ENCODE measurements at regions not wholly inside any gene's neighbourhood (a gene's known extent, or its start where the extent isn't known, plus 50 kb on each side); places are given as distances from the start of the nearest gene placed in this dataset.
"Not testable (repeated sequence)": the region's sequence is repeated elsewhere in the genome, so short reads cannot be mapped to it uniquely, and the experiment has no call there.

DNA sequence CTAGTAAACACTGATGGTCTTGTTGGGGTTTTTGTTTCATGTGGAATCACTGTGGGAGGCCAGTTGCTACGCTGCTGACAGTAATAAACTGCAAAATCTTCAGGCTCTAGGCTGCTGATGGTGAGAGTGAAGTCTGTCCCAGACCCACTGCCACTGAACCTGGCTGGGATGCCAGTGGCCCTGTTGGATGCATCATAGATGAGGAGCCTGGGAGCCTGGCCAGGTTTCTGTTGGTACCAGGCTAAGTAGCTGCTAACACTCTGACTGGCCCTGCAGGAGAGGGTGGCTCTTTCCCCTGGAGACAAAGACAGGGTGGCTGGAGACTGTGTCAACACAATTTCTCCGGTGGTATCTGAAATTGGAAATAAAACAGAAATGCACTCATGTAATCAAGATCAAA, 335.6 kb downstream of the RPIA start:
- not testable (repeated sequence) for H3K27me3 ChIP-seq (ENCODE audit: control insufficient read depth, low read length); H3K79me2 ChIP-seq (ENCODE audit: control insufficient read depth, low read length); H3K4me3 ChIP-seq (ENCODE audit: low read length); H3K9me2 ChIP-seq (replicated peaks; ENCODE audit: control insufficient read depth, low read length); H3K36me3 ChIP-seq (ENCODE audit: control insufficient read depth, low read length); H4K20me1 ChIP-seq (ENCODE audit: control insufficient read depth, insufficient read depth, low read depth, low read length); H3K4me1 ChIP-seq (ENCODE audit: control insufficient read depth, low read length); H3F3A ChIP-seq (ENCODE audit: control insufficient read depth, insufficient read depth); H3K27ac ChIP-seq (ENCODE audit: low read depth, low read length); H3K9me3 ChIP-seq (ENCODE audit: control insufficient read depth, insufficient read depth, low read length); H3K4me2 ChIP-seq (ENCODE audit: low read length)

- H3K9me3 ChIP-seq (ENCODE audit: control insufficient read depth, insufficient read depth, low read length); H3K9me2 ChIP-seq (replicated peaks; ENCODE audit: control insufficient read depth, low read length); H3F3A ChIP-seq (ENCODE audit: control insufficient read depth, insufficient read depth); H3K4me1 ChIP-seq (ENCODE audit: control insufficient read depth, low read length); H3K4me3 ChIP-seq (ENCODE audit: low read length); H3K4me2 ChIP-seq (ENCODE audit: low read length); H3K79me2 ChIP-seq (ENCODE audit: control insufficient read depth, low read length); H4K20me1 ChIP-seq (ENCODE audit: control insufficient read depth, insufficient read depth, low read depth, low read length); H3K36me3 ChIP-seq (ENCODE audit: control insufficient read depth, low read length); H3K27me3 ChIP-seq (ENCODE audit: control insufficient read depth, low read length); H3K27ac ChIP-seq (ENCODE audit: low read depth, low read length): not testable (repeated sequence)
Measured at GRCh38 chr2:89027536-89027935, 336.1 kb downstream of the RPIA start.

DNA sequence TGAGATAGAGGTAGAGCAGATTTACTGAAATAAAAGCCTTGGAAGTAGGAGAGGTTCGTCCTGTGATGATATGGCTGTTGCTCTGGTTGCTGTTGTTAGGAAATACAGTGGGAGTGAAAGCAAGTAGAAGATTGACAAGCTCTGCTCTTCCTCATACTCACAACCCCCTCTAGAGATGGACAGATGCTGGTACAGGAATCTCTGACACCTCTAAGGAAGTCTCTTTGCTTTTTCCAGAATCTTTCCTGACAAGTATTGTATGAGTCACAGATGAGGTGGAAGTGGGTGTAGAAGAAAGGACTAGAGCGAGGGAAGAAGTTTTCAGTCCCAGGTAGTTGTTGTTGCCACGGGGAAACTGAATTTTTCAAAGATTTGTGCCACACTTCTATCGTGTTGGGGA, 337.8 kb downstream of the RPIA start:
- H3K4me2 ChIP-seq (ENCODE audit: low read length); H3K9me2 ChIP-seq (replicated peaks; ENCODE audit: control insufficient read depth, low read length); H3K36me3 ChIP-seq (ENCODE audit: control insufficient read depth, low read length); H3K79me2 ChIP-seq (ENCODE audit: control insufficient read depth, low read length); H3F3A ChIP-seq (ENCODE audit: control insufficient read depth, insufficient read depth); H3K4me1 ChIP-seq (ENCODE audit: control insufficient read depth, low read length); H4K20me1 ChIP-seq (ENCODE audit: control insufficient read depth, insufficient read depth, low read depth, low read length); H3K27ac ChIP-seq (ENCODE audit: low read depth, low read length); H3K27me3 ChIP-seq (ENCODE audit: control insufficient read depth, low read length); H3K9me3 ChIP-seq (ENCODE audit: control insufficient read depth, insufficient read depth, low read length); H3K4me3 ChIP-seq (ENCODE audit: low read length): not testable (repeated sequence)

- H3K9me3 ChIP-seq (ENCODE audit: control insufficient read depth, insufficient read depth, low read length); H3K27me3 ChIP-seq (ENCODE audit: control insufficient read depth, low read length); H3K9me2 ChIP-seq (replicated peaks; ENCODE audit: control insufficient read depth, low read length); H3K36me3 ChIP-seq (ENCODE audit: control insufficient read depth, low read length); H3K79me2 ChIP-seq (ENCODE audit: control insufficient read depth, low read length); H3K4me2 ChIP-seq (ENCODE audit: low read length); H3K4me1 ChIP-seq (ENCODE audit: control insufficient read depth, low read length); H4K20me1 ChIP-seq (ENCODE audit: control insufficient read depth, insufficient read depth, low read depth, low read length); H3K4me3 ChIP-seq (ENCODE audit: low read length); H3K27ac ChIP-seq (ENCODE audit: low read depth, low read length); H3F3A ChIP-seq (ENCODE audit: control insufficient read depth, insufficient read depth): not testable (repeated sequence)
Measured at GRCh38 chr2:89048138-89049066, 356.9 kb downstream of the RPIA start.

- H3K9me3 ChIP-seq (ENCODE audit: control insufficient read depth, insufficient read depth, low read length); H3K4me3 ChIP-seq (ENCODE audit: low read length); H3F3A ChIP-seq (ENCODE audit: control insufficient read depth, insufficient read depth); H3K79me2 ChIP-seq (ENCODE audit: control insufficient read depth, low read length); H3K36me3 ChIP-seq (ENCODE audit: control insufficient read depth, low read length); H3K9me2 ChIP-seq (replicated peaks; ENCODE audit: control insufficient read depth, low read length); H4K20me1 ChIP-seq (ENCODE audit: control insufficient read depth, insufficient read depth, low read depth, low read length); H3K27ac ChIP-seq (ENCODE audit: low read depth, low read length); H3K4me1 ChIP-seq (ENCODE audit: control insufficient read depth, low read length); H3K27me3 ChIP-seq (ENCODE audit: control insufficient read depth, low read length); H3K4me2 ChIP-seq (ENCODE audit: low read length): not testable (repeated sequence)
Measured at GRCh38 chr2:89058616-89059015, 367.1 kb downstream of the RPIA start.

GRCh38 chr2:89061174-89061573, 369.7 kb downstream of the RPIA start:
- H3K9me2 ChIP-seq (replicated peaks; ENCODE audit: control insufficient read depth, low read length); H3K79me2 ChIP-seq (ENCODE audit: control insufficient read depth, low read length); H3K4me3 ChIP-seq (ENCODE audit: low read length); H3K4me1 ChIP-seq (ENCODE audit: control insufficient read depth, low read length); H3K27me3 ChIP-seq (ENCODE audit: control insufficient read depth, low read length); H3K9me3 ChIP-seq (ENCODE audit: control insufficient read depth, insufficient read depth, low read length); H3K27ac ChIP-seq (ENCODE audit: low read depth, low read length); H4K20me1 ChIP-seq (ENCODE audit: control insufficient read depth, insufficient read depth, low read depth, low read length); H3K36me3 ChIP-seq (ENCODE audit: control insufficient read depth, low read length); H3K4me2 ChIP-seq (ENCODE audit: low read length); H3F3A ChIP-seq (ENCODE audit: control insufficient read depth, insufficient read depth): not testable (repeated sequence)

- H3K9me2 ChIP-seq (replicated peaks; ENCODE audit: control insufficient read depth, low read length); H3K4me1 ChIP-seq (ENCODE audit: control insufficient read depth, low read length); H3K4me3 ChIP-seq (ENCODE audit: low read length); H3K36me3 ChIP-seq (ENCODE audit: control insufficient read depth, low read length); H3K27ac ChIP-seq (ENCODE audit: low read depth, low read length); H4K20me1 ChIP-seq (ENCODE audit: control insufficient read depth, insufficient read depth, low read depth, low read length); H3K4me2 ChIP-seq (ENCODE audit: low read length); H3K9me3 ChIP-seq (ENCODE audit: control insufficient read depth, insufficient read depth, low read length); H3F3A ChIP-seq (ENCODE audit: control insufficient read depth, insufficient read depth); H3K79me2 ChIP-seq (ENCODE audit: control insufficient read depth, low read length); H3K27me3 ChIP-seq (ENCODE audit: control insufficient read depth, low read length): not testable (repeated sequence)
Measured at GRCh38 chr2:89076771-89077170, 385.3 kb downstream of the RPIA start.

DNA sequence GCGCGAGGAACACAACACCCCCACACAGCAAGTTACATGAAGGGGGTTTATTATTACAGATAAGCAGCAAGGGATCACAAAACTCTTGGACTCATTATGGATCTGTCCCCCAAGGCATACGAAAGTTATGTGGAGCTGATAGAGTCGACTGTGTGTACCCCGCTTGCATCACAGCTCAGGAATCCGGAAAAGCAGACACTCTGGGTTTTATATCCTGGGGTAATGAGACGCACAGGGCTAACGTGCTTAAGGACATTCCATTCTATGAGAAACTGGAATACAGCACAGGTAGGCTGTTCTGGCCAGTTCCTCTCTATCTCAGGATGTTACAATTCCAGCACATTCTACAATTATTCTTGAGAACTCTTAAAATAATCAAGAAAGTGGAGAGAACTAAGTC, 401.4 kb downstream of the RPIA start:
- not testable (repeated sequence) for H3K4me2 ChIP-seq (ENCODE audit: low read length); H3K27ac ChIP-seq (ENCODE audit: low read depth, low read length); H3K79me2 ChIP-seq (ENCODE audit: control insufficient read depth, low read length); H3K4me1 ChIP-seq (ENCODE audit: control insufficient read depth, low read length); H3K9me2 ChIP-seq (replicated peaks; ENCODE audit: control insufficient read depth, low read length); H3K9me3 ChIP-seq (ENCODE audit: control insufficient read depth, insufficient read depth, low read length); H3K27me3 ChIP-seq (ENCODE audit: control insufficient read depth, low read length); H4K20me1 ChIP-seq (ENCODE audit: control insufficient read depth, insufficient read depth, low read depth, low read length); H3F3A ChIP-seq (ENCODE audit: control insufficient read depth, insufficient read depth); H3K4me3 ChIP-seq (ENCODE audit: low read length); H3K36me3 ChIP-seq (ENCODE audit: control insufficient read depth, low read length)

Measured in DOHH2 (cell line).